ENCODE measurements at regions not wholly inside any gene's neighbourhood (a gene's known extent, or its start where the extent isn't known, plus 50 kb on each side); places are given as distances from the start of the nearest gene placed in this dataset.
"Not testable (repeated sequence)": the region's sequence is repeated elsewhere in the genome, so short reads cannot be mapped to it uniquely, and the experiment has no call there.

- DNase-seq (ENCODE audit: low read depth), result no peak
Measured at GRCh38 chr18:10119991-10120390, 206.2 kb downstream of the VAPA start.

- DNase-seq (ENCODE audit: low read depth), result no peak
Measured at GRCh38 chr18:10120622-10121021, 206.8 kb downstream of the VAPA start.

GRCh38 chr18:10121028-10121427 lies 207.2 kb downstream of the VAPA start:
- DNase-seq (ENCODE audit: low read depth), result no peak

- peak; percentile 28 for DNase-seq (ENCODE audit: low read depth)
Measured at GRCh38 chr18:10121786-10122515, 208.1 kb downstream of the VAPA start.

GRCh38 chr18:10122988-10123950 lies 209.5 kb downstream of the VAPA start:
- no peak for DNase-seq (ENCODE audit: low read depth)

GRCh38 chr18:10124071-10124470 lies 210.3 kb downstream of the VAPA start:
- no peak for DNase-seq (ENCODE audit: low read depth)

GRCh38 chr18:10124557-10124956 lies 210.7 kb downstream of the VAPA start:
- DNase-seq (ENCODE audit: low read depth), result no peak

- no peak for DNase-seq (ENCODE audit: low read depth)
Measured at GRCh38 chr18:10124967-10125366, 211.2 kb downstream of the VAPA start.

- DNase-seq (ENCODE audit: low read depth), result no peak
Measured at GRCh38 chr18:10127729-10128128, 213.9 kb downstream of the VAPA start.

- no peak for DNase-seq (ENCODE audit: low read depth)
Measured at GRCh38 chr18:10128921-10129501, 215.2 kb downstream of the VAPA start.

- DNase-seq (ENCODE audit: low read depth), result no peak
Measured at GRCh38 chr18:10130606-10131005, 216.8 kb downstream of the VAPA start.

- no peak for DNase-seq (ENCODE audit: low read depth)
Measured at GRCh38 chr18:10131081-10131459, 217.3 kb downstream of the VAPA start.

- no peak for DNase-seq (ENCODE audit: low read depth)
Measured at GRCh38 chr18:10131460-10132395, 217.9 kb downstream of the VAPA start.

- no peak for DNase-seq (ENCODE audit: low read depth)
Measured at GRCh38 chr18:10133516-10133915, 219.7 kb downstream of the VAPA start.

- no peak for DNase-seq (ENCODE audit: low read depth)
Measured at GRCh38 chr18:10134204-10134603, 220.4 kb downstream of the VAPA start.

GRCh38 chr18:10134749-10135148 lies 220.9 kb downstream of the VAPA start:
- DNase-seq (ENCODE audit: low read depth), result not testable (repeated sequence)

GRCh38 chr18:10135302-10135926 lies 221.6 kb downstream of the VAPA start:
- no peak for DNase-seq (ENCODE audit: low read depth)

- DNase-seq (ENCODE audit: low read depth), result no peak
Measured at GRCh38 chr18:10138719-10139118, 224.9 kb downstream of the VAPA start.

- DNase-seq (ENCODE audit: low read depth), result peak; percentile 28
Measured at GRCh38 chr18:10139783-10140410, 226.1 kb downstream of the VAPA start.

GRCh38 chr18:10140461-10141282 lies 226.9 kb downstream of the VAPA start:
- no peak for DNase-seq (ENCODE audit: low read depth)
